ENCODE measurements at regions not wholly inside any gene's neighbourhood (a gene's known extent, or its start where the extent isn't known, plus 50 kb on each side); places are given as distances from the start of the nearest gene placed in this dataset.

DNA sequence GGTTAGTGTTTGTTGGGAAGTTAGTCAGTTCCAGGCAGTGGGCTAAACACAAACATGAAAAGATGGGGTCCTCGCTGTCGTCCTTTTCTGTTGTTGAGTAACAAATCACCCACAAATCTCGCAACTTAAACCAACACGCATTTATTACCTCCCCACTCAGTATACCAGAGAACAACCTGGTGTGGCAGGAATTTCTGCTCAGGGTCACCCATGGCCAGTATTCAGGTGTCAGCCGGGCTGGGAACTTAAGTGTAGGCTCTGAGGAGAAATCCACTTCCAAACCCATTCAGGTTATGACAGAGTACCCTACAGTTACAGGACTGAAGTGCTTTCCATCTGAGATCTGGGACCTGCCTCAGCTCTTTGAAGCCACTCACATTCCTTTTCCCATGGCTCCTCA lies 73.6 kb upstream of the SP4 start:
- ChIA-PET CTCF (ENCODE audit: unreplicated experiment) (no interaction called here), POLR2A (no interaction called here)
- H3K4me2 ChIP-seq (ENCODE audit: low read length): no peak overlapping the region

DNA sequence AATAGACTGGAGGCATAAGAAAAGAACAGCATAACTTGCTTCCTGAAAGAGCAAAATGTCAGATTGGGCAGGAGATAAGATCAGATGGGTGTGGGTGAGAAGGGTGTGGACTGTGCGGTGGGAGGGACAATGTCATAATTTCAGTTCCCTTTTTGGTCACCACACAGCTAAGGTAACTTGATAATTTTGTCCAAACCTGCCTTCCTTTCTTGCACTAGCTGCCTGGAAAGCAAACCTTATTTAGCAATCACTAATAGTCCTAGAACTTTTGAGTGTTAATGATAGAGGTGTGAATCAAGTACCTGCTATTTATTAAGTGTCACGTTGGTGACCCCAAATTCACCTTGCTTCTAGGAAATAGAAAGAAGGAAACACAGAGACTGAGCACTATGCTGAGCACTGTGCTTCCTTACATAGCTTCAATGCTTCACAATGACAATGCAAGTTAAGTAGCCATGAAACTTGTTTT lies 72.4 kb upstream of the SP4 start:
- H3K27ac ChIP-seq (ENCODE audit: low read depth, low read length, poor library complexity, severe bottlenecking): no peak overlapping the region
- BruUV-seq (replicated peaks): no TSS peak

More for the DNA sequence above, 73.6 kb upstream of the SP4 start:
- no peak for TF ChIP-seq EZH2phosphoT487 (IDR thresholded peaks at IDR 0.05; ENCODE audit: borderline replicate concordance, low read depth, low read length)
- TF ChIP-seq, protein P1, sequence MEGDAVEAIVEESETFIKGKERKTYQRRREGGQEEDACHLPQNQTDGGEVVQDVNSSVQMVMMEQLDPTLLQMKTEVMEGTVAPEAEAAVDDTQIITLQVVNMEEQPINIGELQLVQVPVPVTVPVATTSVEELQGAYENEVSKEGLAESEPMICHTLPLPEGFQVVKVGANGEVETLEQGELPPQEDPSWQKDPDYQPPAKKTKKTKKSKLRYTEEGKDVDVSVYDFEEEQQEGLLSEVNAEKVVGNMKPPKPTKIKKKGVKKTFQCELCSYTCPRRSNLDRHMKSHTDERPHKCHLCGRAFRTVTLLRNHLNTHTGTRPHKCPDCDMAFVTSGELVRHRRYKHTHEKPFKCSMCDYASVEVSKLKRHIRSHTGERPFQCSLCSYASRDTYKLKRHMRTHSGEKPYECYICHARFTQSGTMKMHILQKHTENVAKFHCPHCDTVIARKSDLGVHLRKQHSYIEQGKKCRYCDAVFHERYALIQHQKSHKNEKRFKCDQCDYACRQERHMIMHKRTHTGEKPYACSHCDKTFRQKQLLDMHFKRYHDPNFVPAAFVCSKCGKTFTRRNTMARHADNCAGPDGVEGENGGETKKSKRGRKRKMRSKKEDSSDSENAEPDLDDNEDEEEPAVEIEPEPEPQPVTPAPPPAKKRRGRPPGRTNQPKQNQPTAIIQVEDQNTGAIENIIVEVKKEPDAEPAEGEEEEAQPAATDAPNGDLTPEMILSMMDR (conservative IDR thresholded peaks at IDR 0.05; ENCODE audit: low read length): no peak
- intact Hi-C loops (cut with micrococcal nuclease; ENCODE audit: unreplicated experiment): no loop called here
- H3K4me1 ChIP-seq (ENCODE audit: insufficient read depth, low read length, poor library complexity, severe bottlenecking): peaks cover 25% of the 10 kb centered on the region
- no peak for DNase-seq (ENCODE audit: low spot score)
- H4K20me1 ChIP-seq (ENCODE audit: insufficient read depth, low read length): no peaks in the 10 kb centered on the region
- H2AFZ ChIP-seq (ENCODE audit: low read length): no peak overlapping the region
- H3K9me2 ChIP-seq (ENCODE audit: insufficient read depth, low read length): no peaks in the 10 kb centered on the region
- H3K36me3 ChIP-seq (ENCODE audit: insufficient read depth, low read length): no peaks in the 10 kb centered on the region
- no peaks in the 10 kb centered on the region for H3K79me2 ChIP-seq (ENCODE audit: insufficient read depth, low read depth, low read length)
- no peak overlapping the region for H3K27ac ChIP-seq (ENCODE audit: low read depth, low read length, poor library complexity, severe bottlenecking)
- no TSS peak for BruUV-seq (replicated peaks)
- H3K4me3 ChIP-seq (ENCODE audit: low read depth, low read length, poor library complexity, severe bottlenecking): no peak overlapping the region
- no peaks in the 10 kb centered on the region for H3K9me3 ChIP-seq (ENCODE audit: low read length)

GRCh38 chr7:21356616-21357015 lies 71.3 kb upstream of the SP4 start:
- Histone ChIP-seq H3K27ac (ENCODE audit: low read depth, low read length, poor library complexity, severe bottlenecking) (no peak overlapping the region), H2AFZ (ENCODE audit: low read length) (no peak overlapping the region), H4K20me1 (ENCODE audit: insufficient read depth, low read length) (no peaks in the 10 kb centered on the region), H3K9me3 (ENCODE audit: low read length) (no peaks in the 10 kb centered on the region), H3K4me1 (ENCODE audit: insufficient read depth, low read length, poor library complexity, severe bottlenecking) (peaks cover 25% of the 10 kb centered on the region), H3K4me3 (ENCODE audit: low read depth, low read length, poor library complexity, severe bottlenecking) (no peak overlapping the region), H3K9me2 (ENCODE audit: insufficient read depth, low read length) (no peaks in the 10 kb centered on the region), H3K4me2 (ENCODE audit: low read length) (no peak overlapping the region), H3K79me2 (ENCODE audit: insufficient read depth, low read depth, low read length) (no peaks in the 10 kb centered on the region), H3K36me3 (ENCODE audit: insufficient read depth, low read length) (no peaks in the 10 kb centered on the region)
- CTCF ChIA-PET (ENCODE audit: unreplicated experiment): no interaction called here
- DNase-seq (ENCODE audit: low spot score): no peak
- POLR2A ChIA-PET: interaction anchor here (0.7 kb wide), 1 partner anchor 203 kb away, joined by 3 read pairs; no protein-coding TSS in a partner anchor
- no TSS peak for BruUV-seq (replicated peaks)
- TF ChIP-seq EZH2phosphoT487 (IDR thresholded peaks at IDR 0.05; ENCODE audit: borderline replicate concordance, low read depth, low read length): no peak
- TF ChIP-seq, protein P1 (conservative IDR thresholded peaks at IDR 0.05; ENCODE audit: low read length): no peak
- intact Hi-C loops (cut with micrococcal nuclease; ENCODE audit: unreplicated experiment): no loop called here

More for the DNA sequence above, 72.4 kb upstream of the SP4 start:
- no peak for TF ChIP-seq EZH2phosphoT487 (IDR thresholded peaks at IDR 0.05; ENCODE audit: borderline replicate concordance, low read depth, low read length)
- ChIA-PET POLR2A (interaction anchor here (0.6 to 0.7 kb wide), 2 partner anchors 23 to 686 kb away, joined by 3 read pairs; no protein-coding TSS in a partner anchor), CTCF (ENCODE audit: unreplicated experiment) (no interaction called here)
- H2AFZ ChIP-seq (ENCODE audit: low read length): no peak overlapping the region
- intact Hi-C loops (cut with micrococcal nuclease; ENCODE audit: unreplicated experiment): no loop called here
- no peaks in the 10 kb centered on the region for H3K9me3 ChIP-seq (ENCODE audit: low read length)
- no peaks in the 10 kb centered on the region for H3K9me2 ChIP-seq (ENCODE audit: insufficient read depth, low read length)
- H4K20me1 ChIP-seq (ENCODE audit: insufficient read depth, low read length): no peaks in the 10 kb centered on the region
- peak; percentile 58 for DNase-seq (ENCODE audit: low spot score)
- no peaks in the 10 kb centered on the region for H3K79me2 ChIP-seq (ENCODE audit: insufficient read depth, low read depth, low read length)
- H3K4me3 ChIP-seq (ENCODE audit: low read depth, low read length, poor library complexity, severe bottlenecking): no peak overlapping the region
- H3K4me1 ChIP-seq (ENCODE audit: insufficient read depth, low read length, poor library complexity, severe bottlenecking): peaks cover 25% of the 10 kb centered on the region
- peak overlapping the region; percentile 4; the same call in 1 of the 2 replicates for H3K4me2 ChIP-seq (ENCODE audit: low read length)
- H3K36me3 ChIP-seq (ENCODE audit: insufficient read depth, low read length): no peaks in the 10 kb centered on the region

Data from OCI-LY7 (cell line).